OCI-LY1 (cell line): ENCODE measurements at regions not wholly inside any gene's neighbourhood (a gene's known extent, or its start where the extent isn't known, plus 50 kb on each side); places are given as distances from the start of the nearest gene placed in this dataset.

Source experiments
- H2AFZ ChIP-seq: fragments of 200-600 bp; sonication (generic), shearing (Covaris generic); 2 replicates; pipeline ENCODE4 v1.6.0; 2014; ENCODE audit warnings: antibody characterized with exemption, mild to moderate bottlenecking, low read length
- H3F3A ChIP-seq: fragments of 200-600 bp; sonication (generic), shearing (Covaris generic); 2 replicates; pipeline ENCODE4 v1.6.0; 2014; ENCODE audit warnings: mild to moderate bottlenecking, antibody characterized with exemption, low read length, moderate library complexity; ENCODE audit not compliant: insufficient read depth
- H3K27ac ChIP-seq: fragments of 200-600 bp; sonication (generic); 2 replicates; pipeline ENCODE4 v1.5.1; 2014; ENCODE audit warnings: low read length, mixed run types, mild to moderate bottlenecking, low read depth; ENCODE audit not compliant: poor library complexity, severe bottlenecking
- H3K27me3 ChIP-seq: fragments of 200-600 bp; sonication (generic); 2 replicates; pipeline ENCODE4 v1.6.0; 2014; ENCODE audit warnings: antibody characterized with exemption, mild to moderate bottlenecking, low read length, moderate library complexity; ENCODE audit not compliant: insufficient read depth
- H3K36me3 ChIP-seq: fragments of 200-600 bp; sonication (generic); 2 replicates; pipeline ENCODE4 v1.6.1; 2014; ENCODE audit warnings: mild to moderate bottlenecking, antibody characterized with exemption, low read length, moderate library complexity, mixed read lengths; ENCODE audit not compliant: insufficient read depth
- H3K4me1 ChIP-seq: fragments of 200-600 bp; sonication (generic); 2 replicates; pipeline ENCODE4 v1.5.1; 2014; ENCODE audit warnings: mild to moderate bottlenecking, low read length, moderate library complexity; ENCODE audit not compliant: insufficient read depth, severe bottlenecking
- H3K4me2 ChIP-seq: fragments of 200-600 bp; sonication (generic), shearing (Covaris generic); 2 replicates; pipeline ENCODE4 v1.6.1; 2014; ENCODE audit warnings: low read length
- H3K4me3 ChIP-seq: fragments of 200-600 bp; sonication (generic); 2 replicates; pipeline ENCODE4 v1.5.1; 2014; ENCODE audit warnings: low read length, low read depth, mild to moderate bottlenecking, mixed read lengths; ENCODE audit not compliant: poor library complexity, severe bottlenecking
- H3K79me2 ChIP-seq: fragments of 200-600 bp; shearing (Covaris generic); 2 replicates; pipeline ENCODE4 v1.6.1; 2016; ENCODE audit warnings: mixed run types, low read length, mixed read lengths; ENCODE audit not compliant: insufficient read depth
- H3K9ac ChIP-seq: fragments of 200-600 bp; sonication (generic), shearing (Covaris generic); 2 replicates; pipeline ENCODE4 v1.6.1; 2014; ENCODE audit warnings: mild to moderate bottlenecking, low read length, mixed read lengths
- H3K9me2 ChIP-seq: fragments of 200-600 bp; sonication (generic), shearing (Covaris generic); 2 replicates; pipeline ENCODE4 v1.6.1; 2014; ENCODE audit warnings: low read depth, mild to moderate bottlenecking, low read length, mixed read lengths
- H3K9me3 ChIP-seq: fragments of 200-600 bp; shearing (Covaris generic); 2 replicates; pipeline ENCODE4 v1.6.1; 2014; ENCODE audit warnings: low read length, mixed read lengths
- H4K20me1 ChIP-seq: fragments of 200-600 bp; sonication (generic), shearing (Covaris generic); 2 replicates; pipeline ENCODE4 v1.6.0; 2016; ENCODE audit warnings: mild to moderate bottlenecking, low read length; ENCODE audit not compliant: insufficient read depth
- EZH2 ChIP-seq: fragments of 200-600 bp; sonication (generic), shearing (Covaris generic); IDR thresholded peaks from 2 replicates; pipeline ENCODE4 v1.8.0; 2017; ENCODE audit warnings: borderline replicate concordance, mixed run types, mild to moderate bottlenecking, antibody characterized with exemption, low read length, moderate library complexity, mixed read lengths
- TF ChIP-seq, protein P1 (sequence below): fragments of 200-600 bp; sonication (generic), shearing (Covaris generic); IDR thresholded peaks from 2 replicates; pipeline ENCODE4 v1.5.1; 2017; ENCODE audit warnings: mild to moderate bottlenecking, antibody characterized with exemption, low read length, moderate library complexity, mixed read lengths

DNA sequence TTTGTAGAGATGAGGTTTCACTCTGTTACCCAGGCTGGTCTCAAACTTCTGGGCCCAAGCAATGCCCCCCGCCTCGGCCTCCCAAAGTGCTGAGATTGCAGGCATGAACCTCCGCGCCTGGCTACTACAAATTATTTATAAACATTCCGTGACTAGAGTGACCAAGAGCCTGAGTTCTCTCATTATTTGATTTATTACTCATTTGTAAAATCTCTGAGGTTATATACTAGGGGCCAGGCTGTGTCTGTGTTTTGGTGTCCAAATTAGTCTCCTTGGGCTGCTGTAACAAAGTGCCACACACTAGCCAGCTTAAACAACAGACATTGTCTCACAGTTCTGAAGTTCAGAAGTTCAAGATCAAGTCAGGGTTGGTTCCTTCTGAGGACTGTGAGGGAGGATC is 70.8 kb upstream of the ELAC2 start:
- no peak overlapping the region for H3K27ac ChIP-seq
- no peaks in the 10 kb centered on the region for H3K27me3 ChIP-seq
- no peaks in the 10 kb centered on the region for H3K9me3 ChIP-seq
- H3K4me2 ChIP-seq, result no peak overlapping the region
- no peak overlapping the region for H3K9ac ChIP-seq
- no peaks in the 10 kb centered on the region for H4K20me1 ChIP-seq
- no peak overlapping the region for H3K4me3 ChIP-seq
- TF ChIP-seq, protein P1, sequence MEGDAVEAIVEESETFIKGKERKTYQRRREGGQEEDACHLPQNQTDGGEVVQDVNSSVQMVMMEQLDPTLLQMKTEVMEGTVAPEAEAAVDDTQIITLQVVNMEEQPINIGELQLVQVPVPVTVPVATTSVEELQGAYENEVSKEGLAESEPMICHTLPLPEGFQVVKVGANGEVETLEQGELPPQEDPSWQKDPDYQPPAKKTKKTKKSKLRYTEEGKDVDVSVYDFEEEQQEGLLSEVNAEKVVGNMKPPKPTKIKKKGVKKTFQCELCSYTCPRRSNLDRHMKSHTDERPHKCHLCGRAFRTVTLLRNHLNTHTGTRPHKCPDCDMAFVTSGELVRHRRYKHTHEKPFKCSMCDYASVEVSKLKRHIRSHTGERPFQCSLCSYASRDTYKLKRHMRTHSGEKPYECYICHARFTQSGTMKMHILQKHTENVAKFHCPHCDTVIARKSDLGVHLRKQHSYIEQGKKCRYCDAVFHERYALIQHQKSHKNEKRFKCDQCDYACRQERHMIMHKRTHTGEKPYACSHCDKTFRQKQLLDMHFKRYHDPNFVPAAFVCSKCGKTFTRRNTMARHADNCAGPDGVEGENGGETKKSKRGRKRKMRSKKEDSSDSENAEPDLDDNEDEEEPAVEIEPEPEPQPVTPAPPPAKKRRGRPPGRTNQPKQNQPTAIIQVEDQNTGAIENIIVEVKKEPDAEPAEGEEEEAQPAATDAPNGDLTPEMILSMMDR, result no peak
- H3K9me2 ChIP-seq, result no peaks in the 10 kb centered on the region
- no peak overlapping the region for H2AFZ ChIP-seq
- H3K36me3 ChIP-seq, result no peaks in the 10 kb centered on the region
- H3K79me2 ChIP-seq, result no peaks in the 10 kb centered on the region
- no peaks in the 10 kb centered on the region for H3F3A ChIP-seq
- no peaks in the 10 kb centered on the region for H3K4me1 ChIP-seq

- no peak overlapping the region for H3K4me3 ChIP-seq
- no peaks in the 10 kb centered on the region for H3F3A ChIP-seq
- H3K79me2 ChIP-seq, result no peaks in the 10 kb centered on the region
- H3K4me1 ChIP-seq, result no peaks in the 10 kb centered on the region
- no peak overlapping the region for H2AFZ ChIP-seq
- H3K4me2 ChIP-seq, result no peak overlapping the region
- no peaks in the 10 kb centered on the region for H3K9me3 ChIP-seq
- no peaks in the 10 kb centered on the region for H3K9me2 ChIP-seq
- H3K36me3 ChIP-seq, result no peaks in the 10 kb centered on the region
- no peak overlapping the region for H3K9ac ChIP-seq
- H3K27me3 ChIP-seq, result no peaks in the 10 kb centered on the region
- H4K20me1 ChIP-seq, result no peaks in the 10 kb centered on the region
- TF ChIP-seq, protein P1, result no peak
- no peak overlapping the region for H3K27ac ChIP-seq
These were observed 70.0 kb upstream of the ELAC2 start for GRCh38 chr17:13087802-13088201.

DNA sequence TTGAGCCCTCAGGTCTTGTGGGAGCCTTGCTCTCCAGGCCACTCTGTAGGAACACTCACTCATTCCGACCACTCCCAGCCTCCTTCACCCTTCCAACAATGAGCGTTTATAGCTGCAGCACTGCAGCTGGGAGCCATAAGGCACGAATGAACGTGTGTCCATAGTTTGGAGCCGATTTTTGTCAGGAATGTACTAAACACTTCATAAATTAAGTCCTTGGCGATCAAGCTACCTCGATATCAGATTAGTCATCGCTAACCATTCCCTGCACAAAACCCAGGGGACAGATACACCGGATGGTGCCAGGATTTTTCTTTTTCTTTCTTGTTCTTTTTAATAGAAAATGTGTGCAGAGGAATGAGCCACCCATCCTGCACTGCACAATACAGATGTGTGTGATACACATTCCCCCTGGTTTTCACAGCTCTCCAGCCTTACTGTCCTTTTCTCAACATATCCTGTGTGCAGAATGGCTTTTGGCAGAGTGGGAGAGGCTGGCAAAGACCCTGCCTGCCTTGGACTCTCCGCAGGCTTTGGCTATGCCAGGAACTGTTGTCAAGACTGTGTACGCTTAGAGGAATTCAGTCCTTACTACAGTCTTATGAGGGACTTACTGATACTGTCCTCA is 68.4 kb upstream of the ELAC2 start:
- H3K27ac ChIP-seq, result no peak overlapping the region

More for the DNA sequence above, 68.4 kb upstream of the ELAC2 start:
- Histone ChIP-seq H3K79me2 (no peaks in the 10 kb centered on the region), H2AFZ (no peak overlapping the region), H3K4me2 (no peak overlapping the region), H3K36me3 (no peaks in the 10 kb centered on the region), H3K9me3 (no peaks in the 10 kb centered on the region), H3K27me3 (no peaks in the 10 kb centered on the region), H3K4me1 (no peaks in the 10 kb centered on the region), H4K20me1 (no peaks in the 10 kb centered on the region), H3K9me2 (no peaks in the 10 kb centered on the region), H3F3A (no peaks in the 10 kb centered on the region), H3K4me3 (no peak overlapping the region), H3K9ac (no peak overlapping the region)
- no peak for TF ChIP-seq EZH2
- TF ChIP-seq, protein P1, result no peak
